HepG2 (cell line): ENCODE measurements at regions not wholly inside any gene's neighbourhood (a gene's known extent, or its start where the extent isn't known, plus 50 kb on each side); places are given as distances from the start of the nearest gene placed in this dataset.

Source experiments
- ATAC-seq: fragments of 200-7000 bp; cut with Tn5 transposase; 3 replicates; pipeline ENCODE4 v1.9.1; 2020; ENCODE audit warnings: mild to moderate bottlenecking, moderate library complexity
- BruUV-seq: library from RNA; stranded (reverse); fragments of 400-500 nt; replicated peaks from 2 replicates; lab custom pipeline; 2021; lab: Mats Ljungman, UMichigan
- CTCF ChIA-PET: fragments of 300-600 bp; formaldehyde crosslinking; extraction: SDS; loops from one replicate; lab custom pipeline; 2021; ENCODE audit warnings: low total read pairs, inconsistent platforms, low intra/inter-chr PET ratio; lab: Yijun Ruan, JAX
- POLR2A ChIA-PET: fragments of 350-600 bp; sonication (Branson Sonifier 250); formaldehyde crosslinking; loops from one replicate; lab custom pipeline; 2020; ENCODE audit warnings: antibody characterized with exemption, inconsistent platforms; lab: Yijun Ruan, JAX
- DNase-seq: peaks from one replicate; pipeline ENCODE4 v3.0.0-alpha.2; 2015; ENCODE audit warnings: low spot score
- FAIRE-seq: peaks from 3 replicates; lab custom pipeline; 2011; peaks lifted over from hg19 to GRCh38; lab: Jason Lieb, UNC
- H2AFZ ChIP-seq: one replicate; pipeline ENCODE4 v1.6.1; 2011; ENCODE audit warnings: low read length, inconsistent platforms
- H3K27ac ChIP-seq: fragments of 300-600 bp; 3 replicates; pipeline ENCODE4 v1.8.0; 2011; ENCODE audit warnings: mixed run types, mild to moderate bottlenecking, mixed read lengths, low read length, inconsistent platforms; ENCODE audit not compliant: insufficient read depth; ENCODE audit errors: extremely low read length
- H3K27me3 ChIP-seq, 2 experiments: fragments of 200-600 bp in 1 of 2; 2 replicates in 1 of 2; 3 replicates in 1 of 2; pipeline versions ENCODE4 v1.6.0 to v1.8.0; 2011; ENCODE audit warnings: low read length in 2 of 2, mild to moderate bottlenecking in 2 of 2, moderate library complexity in 2 of 2, inconsistent platforms in 1 of 2; ENCODE audit not compliant: insufficient read depth in 2 of 2, control insufficient read depth in 1 of 2
- H3K36me3 ChIP-seq, 2 experiments: fragments of 200-600 bp in 1 of 2; replicated peaks in 1 of 2; 2 replicates in 1 of 2; 3 replicates in 1 of 2; pipeline versions ENCODE4 v1.5.1 to v1.8.0; 2011; ENCODE audit warnings: low read length in 2 of 2, inconsistent platforms in 1 of 2; ENCODE audit not compliant: insufficient read depth in 2 of 2, control insufficient read depth in 1 of 2
- H3K4me1 ChIP-seq: 2 replicates; pipeline ENCODE4 v1.5.1; 2012; ENCODE audit warnings: low read length, inconsistent platforms; ENCODE audit not compliant: insufficient read depth
- H3K4me2 ChIP-seq: 2 replicates; pipeline ENCODE4 v1.6.0; 2011; ENCODE audit warnings: low read depth, low read length, inconsistent platforms
- H3K4me3 ChIP-seq, 3 experiments: fragments of 200-600 bp in 1 of 3; sonication (generic), shearing (Covaris generic) in 1 of 3; replicated peaks in 1 of 3; 2 replicates each; pipeline ENCODE4 v1.5.1; 2011 to 2016; ENCODE audit warnings: low read length in 3 of 3, inconsistent platforms in 2 of 3, low read depth in 2 of 3, mild to moderate bottlenecking in 2 of 3, control low read depth in 1 of 3, mixed read lengths in 1 of 3; ENCODE audit not compliant: insufficient read depth in 1 of 3
- H3K79me2 ChIP-seq: one replicate; pipeline ENCODE4 v1.6.1; 2011; ENCODE audit warnings: low read length, inconsistent platforms; ENCODE audit not compliant: insufficient read depth
- H3K9ac ChIP-seq: 2 replicates; pipeline ENCODE4 v1.6.0; 2011; ENCODE audit warnings: mild to moderate bottlenecking, low read depth, low read length, inconsistent platforms; ENCODE audit not compliant: insufficient read depth
- H3K9me3 ChIP-seq: 2 replicates; pipeline ENCODE4 v1.5.1; 2012; ENCODE audit warnings: mild to moderate bottlenecking, low read length
- H4K20me1 ChIP-seq: 2 replicates; pipeline ENCODE4 v1.6.0; 2011; ENCODE audit warnings: inconsistent platforms, mild to moderate bottlenecking, low read length, moderate library complexity; ENCODE audit not compliant: insufficient read depth
- ATF3 ChIP-seq: sonication (generic); formaldehyde crosslinking; IDR thresholded peaks from 2 replicates; pipeline ENCODE4 v1.4.0; 2020; ENCODE audit warnings: missing genetic modification reagents
- ATF6 ChIP-seq: sonication (generic); formaldehyde crosslinking; conservative IDR thresholded peaks from 2 replicates; pipeline ENCODE4 v1.4.0; 2020; ENCODE audit warnings: missing genetic modification reagents
- ELF3 ChIP-seq: IDR thresholded peaks from 2 replicates; pipeline ENCODE4 v1.6.1; 2016; ENCODE audit warnings: missing genetic modification reagents, missing compliant biosample characterization
- ERF ChIP-seq: IDR thresholded peaks from 2 replicates; pipeline ENCODE4 v1.6.1; 2018; ENCODE audit warnings: missing biosample characterization, missing genetic modification reagents
- MAFF ChIP-seq: IDR thresholded peaks from 2 replicates; pipeline ENCODE4 v1.6.1; 2011; ENCODE audit warnings: low read depth, low read length, improper control_type of control experiment
- MTF1 ChIP-seq: sonication (generic); formaldehyde crosslinking; IDR thresholded peaks from 2 replicates; pipeline ENCODE4 v1.5.0; 2020; ENCODE audit warnings: missing genetic modification reagents
- PBX2 ChIP-seq: IDR thresholded peaks from 2 replicates; pipeline ENCODE4 v1.6.1; 2016; ENCODE audit warnings: control low read depth
- PPARG ChIP-seq: conservative IDR thresholded peaks from 2 replicates; pipeline ENCODE4 v1.6.1; 2016; ENCODE audit warnings: missing biosample characterization, missing genetic modification reagents
- REST ChIP-seq, 2 experiments: IDR thresholded peaks; 2 replicates each; pipeline ENCODE4 v1.6.1; 2011 to 2012; ENCODE audit warnings: low read length in 2 of 2, borderline replicate concordance in 1 of 2, low read depth in 1 of 2, mild to moderate bottlenecking in 1 of 2, moderate library complexity in 1 of 2
- ZBTB10 ChIP-seq: sonication (generic); formaldehyde crosslinking; IDR thresholded peaks from 2 replicates; pipeline ENCODE4 v1.4.0; 2020; ENCODE audit warnings: missing genetic modification reagents, borderline replicate concordance
- ZNF550 ChIP-seq: sonication (generic); formaldehyde crosslinking; IDR thresholded peaks from 2 replicates; pipeline ENCODE4 v1.4.0; 2020; ENCODE audit warnings: mild to moderate bottlenecking, missing genetic modification reagents, borderline replicate concordance
- ZNF7 ChIP-seq: IDR thresholded peaks from 2 replicates; pipeline ENCODE4 v1.6.1; 2016; ENCODE audit warnings: missing biosample characterization, missing genetic modification reagents
- WGBS: methylation state at CpG from one replicate; pipeline ENCODE4 v1.1.6; 2017; ENCODE audit warnings: low lambda C conversion rate; 5-methylcytosine and 5-hydroxymethylcytosine counted together
- in situ Hi-C: cut with HindIII; loops from 2 replicates; pipeline ENCODE4 v1.10.0; 2017; ENCODE audit warnings: low pct_unique_long_range_greater_than_20kb; ENCODE audit not compliant: extremely low pct_ligation_motif_present
- intact Hi-C: fragments of 100-400 bp; cut with micrococcal nuclease; formaldehyde crosslinking; loops from one replicate; pipeline ENCODE4 v1.10.0; 2022; ENCODE audit not compliant: unreplicated experiment

- H3K9me3 ChIP-seq, result no peaks in the 10 kb centered on the region
- H3K36me3 ChIP-seq, result no peaks in the 10 kb centered on the region
- ATAC-seq, result peak; percentile 95
- ChIA-PET POLR2A (interaction anchor here (0.8 to 1.2 kb wide), 6 partner anchors 16 to 784 kb away, joined by 3 to 4 read pairs (median 3); partner anchors contain the start of genes ANKRD50 and FAT4), CTCF (no interaction called here)
- in situ Hi-C loops, result no loop called here
- WGBS, result 2% methylated on average over 5 of the region's 5 CpGs
- peaks cover 86% of the 10 kb centered on the region for H3K4me1 ChIP-seq
- no peaks in the 10 kb centered on the region for H3K27me3 ChIP-seq
- FAIRE-seq, result peak; percentile 96
- peak; percentile 99 for DNase-seq
- no TSS peak for BruUV-seq
- peak overlapping the region; percentile 64 for H3K4me2 ChIP-seq
- peak overlapping the region in 1 of 3 experiments; percentile 34; a peak in 1 of 6 replicates for H3K4me3 ChIP-seq
- intact Hi-C loops, result loop anchor here (2.0 to 10.0 kb wide), 2 partner anchors 182 to 1466 kb away; partner anchors contain the start of gene ANKRD50
- peak overlapping the region; percentile 13 for H2AFZ ChIP-seq
- peak overlapping the region; percentile 60 for H3K9ac ChIP-seq
- H3K27ac ChIP-seq, result peak overlapping the region; percentile 93
- H3K79me2 ChIP-seq, result no peaks in the 10 kb centered on the region
- H4K20me1 ChIP-seq, result no peaks in the 10 kb centered on the region
- TF ChIP-seq MAFF, result 0 out of 2 replicates have a peak, but pooled peaks have one; percentile 1
- peak; percentile 53; the same call in 1 of the 2 replicates for TF ChIP-seq PBX2 (CRISPR knock-in tag)
- no peak for TF ChIP-seq ZNF550 (CRISPR knock-in tag)
- TF ChIP-seq REST (IDR thresholded peaks at IDR 0.05; ENCODE audit: borderline replicate concordance in 1 of 2, low read depth in 1 of 2, low read length in 2 of 2), result peak in 1 of 2 experiments; percentile 79; a peak in 2 of 4 replicates
- TF ChIP-seq ERF (CRISPR knock-in tag), result peak; percentile 94
- no peak for TF ChIP-seq ATF6 (CRISPR knock-in tag)
- peak; percentile 90 for TF ChIP-seq ATF3 (CRISPR knock-in tag)
- TF ChIP-seq ELF3 (CRISPR knock-in tag), result peak; percentile 70; the same call in 1 of the 2 replicates
- TF ChIP-seq MTF1 (CRISPR knock-in tag), result no peak
- peak; percentile 67 for TF ChIP-seq PPARG (CRISPR knock-in tag)
- no peak for TF ChIP-seq ZBTB10 (CRISPR knock-in tag)
- no peak for TF ChIP-seq ZNF7 (CRISPR knock-in tag)
These were observed 182.0 kb downstream of the ANKRD50 start for GRCh38 chr4:124530464-124531077.
